Omental fat pad (tissue), 3 donors: ENCODE measurements at regions not wholly inside any gene's neighbourhood (a gene's known extent, or its start where the extent isn't known, plus 50 kb on each side); places are given as distances from the start of the nearest gene placed in this dataset.

Experiments
- ATAC-seq: fragments of 150-250 bp; one replicate; pipeline ENCODE4 v1.9.1; 2016; ENCODE audit warnings: mild to moderate bottlenecking, moderate library complexity; ENCODE audit not compliant: low FRiP score
- DNase-seq: peaks from one replicate; pipeline ENCODE4 v3.0.0-alpha.2; 2019; ENCODE audit warnings: low spot score
- CTCF ChIP-seq, 3 donors: fragments of 450-650 bp; IDR thresholded peaks; one replicate each; pipeline ENCODE4 v1.5.1; 2016 to 2017; ENCODE audit warnings: antibody characterized with exemption in 3 of 3, mild to moderate bottlenecking in 3 of 3, moderate library complexity in 2 of 3

- no peak for DNase-seq
- TF ChIP-seq CTCF (IDR thresholded peaks at IDR 0.05): no peak
- no peak for ATAC-seq
These were observed 175.2 kb upstream of the ATP2B1 start for GRCh38 chr12:89883630-89884389.

- DNase-seq (no peak), ATAC-seq (no peak)
- no peak for TF ChIP-seq CTCF (IDR thresholded peaks at IDR 0.05)
These were observed 174.2 kb upstream of the ATP2B1 start for GRCh38 chr12:89882792-89883191.

- DNase-seq (no peak), ATAC-seq (no peak)
- no peak for TF ChIP-seq CTCF (IDR thresholded peaks at IDR 0.05)
These were observed 173.4 kb upstream of the ATP2B1 start for GRCh38 chr12:89882050-89882449.

GRCh38 chr12:89880690-89881350 lies 172.2 kb upstream of the ATP2B1 start:
- DNase-seq: no peak
- TF ChIP-seq CTCF (IDR thresholded peaks at IDR 0.05): no peak
- ATAC-seq: no peak

- no peak for DNase-seq
- ATAC-seq: no peak
- no peak for TF ChIP-seq CTCF (IDR thresholded peaks at IDR 0.05)
These were observed 171.1 kb upstream of the ATP2B1 start for GRCh38 chr12:89879766-89880165.

- DNase-seq: no peak
- ATAC-seq: no peak
- no peak for TF ChIP-seq CTCF (IDR thresholded peaks at IDR 0.05)
These were observed 170.3 kb upstream of the ATP2B1 start for GRCh38 chr12:89878950-89879349.

GRCh38 chr12:89878327-89878726 lies 169.7 kb upstream of the ATP2B1 start:
- no peak for TF ChIP-seq CTCF (IDR thresholded peaks at IDR 0.05)
- DNase-seq: no peak

More at GRCh38 chr12:89878327-89878726, 169.7 kb upstream of the ATP2B1 start:
- ATAC-seq: no peak
